Thyroid gland (tissue), 4 donors: ENCODE measurements at regions not wholly inside any gene's neighbourhood (a gene's known extent, or its start where the extent isn't known, plus 50 kb on each side); places are given as distances from the start of the nearest gene placed in this dataset.

ENCODE experiments used
- POLR2A ChIP-seq, 2 donors: fragments of 450-650 bp; IDR thresholded peaks; one replicate each; pipeline ENCODE4 v1.6.1; 2017; ENCODE audit warnings: antibody characterized with exemption in 2 of 2, mild to moderate bottlenecking in 2 of 2, moderate library complexity in 1 of 2
- TF ChIP-seq, protein P1 (sequence below), 6 experiments: fragments of 200-600 bp in 3 of 6; fragments of 450-650 bp in 3 of 6; sonication (generic) in 3 of 6; IDR thresholded peaks; one replicate each; pipeline ENCODE4 v1.5.1; 2016 to 2019; ENCODE audit warnings: antibody characterized with exemption in 6 of 6, mild to moderate bottlenecking in 2 of 6, inconsistent platforms in 1 of 6, moderate library complexity in 1 of 6

DNA sequence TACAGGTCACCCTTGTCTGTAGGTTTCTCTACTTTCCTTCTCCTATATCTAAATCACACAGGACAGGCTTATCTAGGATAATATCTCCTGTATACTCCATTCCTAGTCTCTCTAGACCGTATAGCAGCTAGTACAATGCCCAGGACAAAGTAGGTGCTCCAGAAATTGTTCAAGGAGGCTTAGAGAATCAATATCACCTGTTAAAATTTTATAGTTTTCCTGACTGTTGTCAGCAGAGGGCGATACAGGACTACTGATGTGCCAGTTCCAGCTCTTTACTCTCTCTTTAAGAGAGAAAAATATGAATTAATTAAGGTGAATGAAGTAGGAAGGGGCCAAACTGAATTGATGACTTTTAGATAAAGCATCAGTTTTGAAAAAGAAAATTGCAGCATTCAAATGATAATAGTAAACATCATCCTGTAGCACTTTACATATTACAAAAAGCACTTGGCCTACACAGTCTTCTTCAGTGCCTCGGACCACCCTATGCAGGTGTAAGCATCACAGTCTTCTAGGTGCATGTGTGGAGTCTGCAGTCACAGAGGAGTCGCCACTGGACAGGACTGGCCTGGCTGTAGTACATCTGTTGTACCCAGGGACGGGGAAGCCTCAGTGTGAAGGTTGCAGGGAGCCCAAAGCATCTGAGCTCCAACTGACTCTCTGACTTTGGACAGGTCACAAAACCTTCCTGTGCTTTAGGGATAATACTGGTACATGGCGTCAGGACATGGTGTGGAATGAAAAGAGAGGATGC, 61.9 kb upstream of the MAX start:
- TF ChIP-seq, protein P1, sequence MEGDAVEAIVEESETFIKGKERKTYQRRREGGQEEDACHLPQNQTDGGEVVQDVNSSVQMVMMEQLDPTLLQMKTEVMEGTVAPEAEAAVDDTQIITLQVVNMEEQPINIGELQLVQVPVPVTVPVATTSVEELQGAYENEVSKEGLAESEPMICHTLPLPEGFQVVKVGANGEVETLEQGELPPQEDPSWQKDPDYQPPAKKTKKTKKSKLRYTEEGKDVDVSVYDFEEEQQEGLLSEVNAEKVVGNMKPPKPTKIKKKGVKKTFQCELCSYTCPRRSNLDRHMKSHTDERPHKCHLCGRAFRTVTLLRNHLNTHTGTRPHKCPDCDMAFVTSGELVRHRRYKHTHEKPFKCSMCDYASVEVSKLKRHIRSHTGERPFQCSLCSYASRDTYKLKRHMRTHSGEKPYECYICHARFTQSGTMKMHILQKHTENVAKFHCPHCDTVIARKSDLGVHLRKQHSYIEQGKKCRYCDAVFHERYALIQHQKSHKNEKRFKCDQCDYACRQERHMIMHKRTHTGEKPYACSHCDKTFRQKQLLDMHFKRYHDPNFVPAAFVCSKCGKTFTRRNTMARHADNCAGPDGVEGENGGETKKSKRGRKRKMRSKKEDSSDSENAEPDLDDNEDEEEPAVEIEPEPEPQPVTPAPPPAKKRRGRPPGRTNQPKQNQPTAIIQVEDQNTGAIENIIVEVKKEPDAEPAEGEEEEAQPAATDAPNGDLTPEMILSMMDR (IDR thresholded peaks at IDR 0.05), result peak in 5 of 6 experiments; percentile 40 to 75 (median 64)
- TF ChIP-seq POLR2A (IDR thresholded peaks at IDR 0.05), result no peak
